GM12874 (cell line): ENCODE measurements at regions not wholly inside any gene's neighbourhood (a gene's known extent, or its start where the extent isn't known, plus 50 kb on each side); places are given as distances from the start of the nearest gene placed in this dataset.

ENCODE experiments used
- TF ChIP-seq, protein P1 (sequence below): IDR thresholded peaks from 2 replicates; pipeline ENCODE4 v1.5.1; 2011; ENCODE audit warnings: low read depth, mild to moderate bottlenecking, control low read depth, low read length, moderate library complexity; ENCODE audit not compliant: insufficient read depth

DNA sequence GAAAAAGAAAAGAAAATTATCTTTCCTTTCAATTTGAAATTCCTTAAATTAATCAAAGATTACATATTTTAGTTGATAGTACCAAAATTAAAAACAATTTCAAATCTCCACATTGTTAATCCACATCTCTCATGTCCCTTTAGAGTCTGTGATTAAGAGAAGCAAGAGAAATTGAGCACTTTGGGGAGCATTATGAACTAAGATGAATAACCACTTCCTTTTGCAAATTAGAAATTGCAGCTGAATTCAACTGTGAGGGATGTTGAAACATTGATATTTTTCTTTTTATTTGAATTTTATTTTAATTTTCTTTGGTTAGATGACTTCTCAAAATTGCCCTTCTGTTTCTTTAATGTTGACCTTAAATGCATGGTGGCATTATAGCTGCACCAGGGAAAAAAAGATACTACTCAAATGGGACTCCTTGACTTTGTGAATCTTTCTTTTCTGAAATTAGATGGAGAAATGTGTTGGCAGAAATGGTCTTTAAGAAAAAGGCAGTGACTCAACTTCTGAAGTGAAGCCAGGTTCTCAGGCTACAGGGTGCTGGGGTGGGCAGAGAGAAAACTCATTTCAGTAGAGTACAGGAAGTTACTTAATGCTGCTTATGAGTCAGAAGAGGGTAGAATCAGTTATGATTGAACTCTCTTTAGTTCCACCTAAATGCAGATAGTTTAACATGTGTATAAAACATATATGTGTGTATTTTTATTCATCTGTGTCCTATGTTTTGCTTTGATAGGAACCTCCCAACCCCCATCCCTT lies 92.0 kb upstream of the TNIP3 start:
- TF ChIP-seq, protein P1, sequence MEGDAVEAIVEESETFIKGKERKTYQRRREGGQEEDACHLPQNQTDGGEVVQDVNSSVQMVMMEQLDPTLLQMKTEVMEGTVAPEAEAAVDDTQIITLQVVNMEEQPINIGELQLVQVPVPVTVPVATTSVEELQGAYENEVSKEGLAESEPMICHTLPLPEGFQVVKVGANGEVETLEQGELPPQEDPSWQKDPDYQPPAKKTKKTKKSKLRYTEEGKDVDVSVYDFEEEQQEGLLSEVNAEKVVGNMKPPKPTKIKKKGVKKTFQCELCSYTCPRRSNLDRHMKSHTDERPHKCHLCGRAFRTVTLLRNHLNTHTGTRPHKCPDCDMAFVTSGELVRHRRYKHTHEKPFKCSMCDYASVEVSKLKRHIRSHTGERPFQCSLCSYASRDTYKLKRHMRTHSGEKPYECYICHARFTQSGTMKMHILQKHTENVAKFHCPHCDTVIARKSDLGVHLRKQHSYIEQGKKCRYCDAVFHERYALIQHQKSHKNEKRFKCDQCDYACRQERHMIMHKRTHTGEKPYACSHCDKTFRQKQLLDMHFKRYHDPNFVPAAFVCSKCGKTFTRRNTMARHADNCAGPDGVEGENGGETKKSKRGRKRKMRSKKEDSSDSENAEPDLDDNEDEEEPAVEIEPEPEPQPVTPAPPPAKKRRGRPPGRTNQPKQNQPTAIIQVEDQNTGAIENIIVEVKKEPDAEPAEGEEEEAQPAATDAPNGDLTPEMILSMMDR, result no peak

GRCh38 chr4:121253961-121254360 lies 89.8 kb upstream of the TNIP3 start:
- TF ChIP-seq, protein P1, result no peak

DNA sequence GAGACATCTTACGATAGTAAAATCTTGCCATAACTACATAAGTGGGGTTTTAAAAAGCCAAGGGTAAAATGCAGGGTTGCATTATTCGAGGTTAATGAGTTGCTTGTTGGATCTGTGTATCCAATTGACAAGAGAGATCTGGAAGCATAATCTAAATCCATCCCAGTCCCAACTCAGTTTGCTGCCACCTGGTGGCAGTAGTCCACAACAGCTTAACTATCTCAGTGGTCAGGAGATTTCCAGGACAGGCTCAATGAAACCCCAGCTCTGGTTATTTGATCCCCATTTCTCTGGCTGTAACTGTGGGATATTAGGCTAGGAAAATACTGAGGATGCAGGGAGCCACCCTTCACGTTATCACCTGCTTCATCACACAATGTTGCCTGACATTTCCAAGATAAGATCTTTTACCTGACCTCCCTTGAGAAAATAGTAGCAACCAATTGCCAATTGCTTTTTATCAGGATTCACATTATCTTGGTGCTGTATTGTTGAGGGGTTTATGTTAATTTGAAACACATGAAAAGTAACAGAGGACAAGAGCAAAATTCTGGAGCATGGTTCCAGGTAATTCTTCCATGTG lies 88.2 kb upstream of the TNIP3 start:
- TF ChIP-seq, protein P1, result peak; percentile 67

GRCh38 chr4:121248747-121249146 lies 84.6 kb upstream of the TNIP3 start:
- TF ChIP-seq, protein P1, result no peak

GRCh38 chr4:121246698-121247097 lies 82.6 kb upstream of the TNIP3 start:
- TF ChIP-seq, protein P1, result no peak

GRCh38 chr4:121243485-121243884 lies 79.4 kb upstream of the TNIP3 start:
- TF ChIP-seq, protein P1, result no peak

DNA sequence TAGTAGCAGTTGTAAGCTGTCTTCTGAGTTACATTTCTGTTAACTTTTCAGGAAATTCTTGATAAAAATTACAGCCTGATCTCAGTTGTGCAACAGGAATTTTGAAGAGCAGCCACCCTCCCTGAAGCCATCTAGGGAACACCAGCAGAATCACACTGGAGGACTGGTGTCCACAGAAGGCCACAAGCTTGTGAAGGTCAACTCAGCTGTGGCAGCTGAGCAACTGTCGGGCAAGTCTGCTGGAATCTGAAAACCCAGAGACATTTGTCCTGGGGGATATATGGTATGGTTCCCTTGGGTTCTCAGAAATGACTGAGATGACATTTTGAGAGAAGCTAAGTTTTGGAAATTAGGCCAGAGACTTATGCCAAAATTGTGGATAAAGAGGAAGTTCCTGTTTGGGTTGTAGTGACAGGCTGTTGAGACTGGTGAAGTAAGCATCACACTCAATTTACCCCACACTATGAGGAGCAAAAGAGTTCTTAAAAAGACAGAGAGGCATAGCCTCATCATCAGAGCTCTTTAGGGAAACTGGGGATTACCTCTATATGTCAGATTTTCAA lies 78.1 kb upstream of the TNIP3 start:
- TF ChIP-seq, protein P1, result no peak
